Smooth muscle cell (in vitro differentiated cells): ENCODE measurements at regions not wholly inside any gene's neighbourhood (a gene's known extent, or its start where the extent isn't known, plus 50 kb on each side); places are given as distances from the start of the nearest gene placed in this dataset.

Experiments used
- DNase-seq: peaks from one replicate; lab custom pipeline; 2025; ENCODE audit not compliant: unreplicated experiment; lab: John Stamatoyannopoulos, UW
- H2AFZ ChIP-seq: fragments of 200-600 bp; sonication (generic); 2 replicates; pipeline ENCODE4 v1.6.0; 2016; ENCODE audit warnings: antibody characterized with exemption, low read depth, mild to moderate bottlenecking
- H3F3A ChIP-seq: fragments of 200-600 bp; sonication (generic); 2 replicates; pipeline ENCODE4 v1.6.0; 2017; ENCODE audit warnings: antibody characterized with exemption, low read depth
- H3K27ac ChIP-seq: fragments of 200-600 bp; sonication (generic); 2 replicates; pipeline ENCODE4 v1.5.1; 2016; ENCODE audit warnings: low read depth, mild to moderate bottlenecking
- H3K27me3 ChIP-seq: fragments of 200-600 bp; sonication (generic); 2 replicates; pipeline ENCODE4 v1.6.1; 2016; ENCODE audit warnings: low read depth, mild to moderate bottlenecking
- H3K36me3 ChIP-seq: fragments of 200-600 bp; sonication (generic); 2 replicates; pipeline ENCODE4 v1.5.1; 2016; ENCODE audit warnings: low read depth
- H3K4me1 ChIP-seq: fragments of 200-600 bp; sonication (generic); 2 replicates; pipeline ENCODE4 v1.5.1; 2016; ENCODE audit warnings: low read depth
- H3K4me2 ChIP-seq: fragments of 200-600 bp; sonication (generic); 2 replicates; pipeline ENCODE4 v1.6.0; 2016; ENCODE audit warnings: mild to moderate bottlenecking
- H3K4me3 ChIP-seq: fragments of 200-600 bp; sonication (generic); 2 replicates; pipeline ENCODE4 v1.5.1; 2016; ENCODE audit warnings: mild to moderate bottlenecking
- H3K79me2 ChIP-seq: fragments of 200-600 bp; sonication (generic); 2 replicates; pipeline ENCODE4 v1.6.0; 2016; ENCODE audit warnings: low read depth, mild to moderate bottlenecking
- H3K9ac ChIP-seq: fragments of 200-600 bp; sonication (generic); 2 replicates; pipeline ENCODE4 v1.6.0; 2016; ENCODE audit warnings: low read depth
- H3K9me3 ChIP-seq: fragments of 200-600 bp; sonication (generic); replicated peaks from 2 replicates; pipeline ENCODE4 v1.5.1; 2016; ENCODE audit warnings: low read depth
- H4K20me1 ChIP-seq: fragments of 200-600 bp; sonication (generic); 2 replicates; pipeline ENCODE4 v1.6.0; 2016; ENCODE audit warnings: low read depth
- WGBS: methylation state at CpG from one replicate; pipeline ENCODE4 v1.1.7; 2016; ENCODE audit warnings: low lambda C conversion rate; 5-methylcytosine and 5-hydroxymethylcytosine counted together
- TF ChIP-seq, protein P1 (sequence below): fragments of 200-600 bp; sonication (generic); IDR thresholded peaks from 2 replicates; pipeline ENCODE4 v1.5.1; 2017; ENCODE audit warnings: borderline replicate concordance, mild to moderate bottlenecking, antibody characterized with exemption; ENCODE audit not compliant: insufficient read depth, poor library complexity, severe bottlenecking

GRCh38 chr14:55891692-55892091 lies 226.5 kb upstream of the PELI2 start:
- WGBS = 33% methylated on average over 6 of the region's 6 CpGs
- Histone ChIP-seq H3K9me3 (no peaks in the 10 kb centered on the region), H3K27ac (no peak overlapping the region), H3K4me1 (peaks cover 7% of the 10 kb centered on the region), H3K36me3 (no peaks in the 10 kb centered on the region), H3K9ac (no peak overlapping the region), H3K27me3 (peaks cover 3% of the 10 kb centered on the region), H2AFZ (no peak overlapping the region), H3F3A (no peaks in the 10 kb centered on the region), H3K79me2 (no peaks in the 10 kb centered on the region), H4K20me1 (no peaks in the 10 kb centered on the region), H3K4me3 (no peak overlapping the region), H3K4me2 (no peak overlapping the region)
- DNase-seq = no peak
- TF ChIP-seq, protein P1, sequence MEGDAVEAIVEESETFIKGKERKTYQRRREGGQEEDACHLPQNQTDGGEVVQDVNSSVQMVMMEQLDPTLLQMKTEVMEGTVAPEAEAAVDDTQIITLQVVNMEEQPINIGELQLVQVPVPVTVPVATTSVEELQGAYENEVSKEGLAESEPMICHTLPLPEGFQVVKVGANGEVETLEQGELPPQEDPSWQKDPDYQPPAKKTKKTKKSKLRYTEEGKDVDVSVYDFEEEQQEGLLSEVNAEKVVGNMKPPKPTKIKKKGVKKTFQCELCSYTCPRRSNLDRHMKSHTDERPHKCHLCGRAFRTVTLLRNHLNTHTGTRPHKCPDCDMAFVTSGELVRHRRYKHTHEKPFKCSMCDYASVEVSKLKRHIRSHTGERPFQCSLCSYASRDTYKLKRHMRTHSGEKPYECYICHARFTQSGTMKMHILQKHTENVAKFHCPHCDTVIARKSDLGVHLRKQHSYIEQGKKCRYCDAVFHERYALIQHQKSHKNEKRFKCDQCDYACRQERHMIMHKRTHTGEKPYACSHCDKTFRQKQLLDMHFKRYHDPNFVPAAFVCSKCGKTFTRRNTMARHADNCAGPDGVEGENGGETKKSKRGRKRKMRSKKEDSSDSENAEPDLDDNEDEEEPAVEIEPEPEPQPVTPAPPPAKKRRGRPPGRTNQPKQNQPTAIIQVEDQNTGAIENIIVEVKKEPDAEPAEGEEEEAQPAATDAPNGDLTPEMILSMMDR = no peak

DNA sequence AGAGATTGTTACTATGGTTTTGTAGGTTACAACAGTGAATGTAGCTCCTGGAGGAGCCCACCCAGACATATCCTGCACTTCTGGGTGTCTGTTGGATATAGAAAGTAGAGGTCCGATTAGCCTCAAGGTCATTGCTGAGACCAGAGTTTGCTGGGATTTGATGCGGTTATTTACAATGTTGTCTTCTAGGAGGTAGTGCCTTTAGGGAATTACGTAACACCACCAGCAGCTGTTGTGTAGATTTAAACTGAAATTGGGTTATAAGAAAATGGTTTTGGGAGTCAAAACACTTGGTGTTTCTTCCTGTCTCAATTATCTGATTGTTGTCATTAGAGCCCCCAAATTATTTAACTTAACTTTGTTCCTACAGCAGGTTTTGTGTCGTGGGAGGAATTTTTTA lies 225.3 kb upstream of the PELI2 start:
- no peaks in the 10 kb centered on the region for H3K9me3 ChIP-seq
- WGBS = 95% methylated on average over 4 of the region's 4 CpGs

GRCh38 chr14:55893705-55894104 lies 224.5 kb upstream of the PELI2 start:
- Histone ChIP-seq H2AFZ (no peak overlapping the region), H3K36me3 (no peaks in the 10 kb centered on the region), H3F3A (no peaks in the 10 kb centered on the region), H3K9ac (no peak overlapping the region), H3K4me2 (no peak overlapping the region), H3K4me3 (no peak overlapping the region), H3K27ac (no peak overlapping the region), H3K4me1 (peaks cover 7% of the 10 kb centered on the region), H3K9me3 (no peaks in the 10 kb centered on the region), H3K79me2 (no peaks in the 10 kb centered on the region), H4K20me1 (no peaks in the 10 kb centered on the region), H3K27me3 (peaks cover 3% of the 10 kb centered on the region)
- WGBS = 91% methylated on average over 5 of the region's 5 CpGs
- no peak for DNase-seq
- TF ChIP-seq, protein P1 = no peak

More for the DNA sequence above, 225.3 kb upstream of the PELI2 start:
- no peak overlapping the region for H3K9ac ChIP-seq
- H2AFZ ChIP-seq = no peak overlapping the region
- no peaks in the 10 kb centered on the region for H4K20me1 ChIP-seq
- H3K27me3 ChIP-seq = peaks cover 3% of the 10 kb centered on the region
- H3K27ac ChIP-seq = no peak overlapping the region
- DNase-seq = no peak
- no peaks in the 10 kb centered on the region for H3K36me3 ChIP-seq
- no peaks in the 10 kb centered on the region for H3K79me2 ChIP-seq
- H3K4me2 ChIP-seq = no peak overlapping the region
- H3F3A ChIP-seq = no peaks in the 10 kb centered on the region
- peaks cover 7% of the 10 kb centered on the region for H3K4me1 ChIP-seq
- TF ChIP-seq, protein P1 = no peak
- no peak overlapping the region for H3K4me3 ChIP-seq

DNA sequence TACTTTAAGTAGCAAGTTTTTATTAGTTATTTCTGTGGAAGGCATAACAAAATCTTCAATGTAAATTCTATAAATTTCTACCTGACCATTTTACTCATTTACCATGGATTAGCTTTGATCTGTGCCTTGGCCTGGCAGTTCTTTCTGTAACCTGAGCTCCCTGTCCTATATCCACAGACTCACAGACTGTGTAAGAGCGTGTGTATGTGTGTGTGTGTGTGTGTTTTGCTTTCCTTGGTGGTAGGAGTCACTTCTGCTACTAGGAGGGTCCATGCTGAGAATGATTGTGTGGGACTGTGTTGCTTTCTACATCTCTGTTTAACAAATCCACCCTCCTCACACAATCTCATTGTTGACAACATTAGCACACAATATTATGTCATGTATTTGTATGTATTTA lies 221.2 kb upstream of the PELI2 start:
- no peak overlapping the region for H3K9ac ChIP-seq
- no peak overlapping the region for H3K4me3 ChIP-seq
- TF ChIP-seq, protein P1 = no peak
- no peaks in the 10 kb centered on the region for H3K9me3 ChIP-seq
- peaks cover 7% of the 10 kb centered on the region for H3K4me1 ChIP-seq
- DNase-seq = no peak
- no peaks in the 10 kb centered on the region for H3F3A ChIP-seq
- no peaks in the 10 kb centered on the region for H3K36me3 ChIP-seq
- 86% methylated on average over 1 of the region's 1 CpG for WGBS
- no peaks in the 10 kb centered on the region for H4K20me1 ChIP-seq
- H3K79me2 ChIP-seq = no peaks in the 10 kb centered on the region
- H3K4me2 ChIP-seq = no peak overlapping the region
- no peak overlapping the region for H2AFZ ChIP-seq
- peaks cover 2% of the 10 kb centered on the region for H3K27me3 ChIP-seq
- no peak overlapping the region for H3K27ac ChIP-seq
